ENCODE measurements at regions not wholly inside any gene's neighbourhood (a gene's known extent, or its start where the extent isn't known, plus 50 kb on each side); places are given as distances from the start of the nearest gene placed in this dataset.
A peak's percentile ranks its signal among the peaks of the same experiment; 100 is the strongest.
"Not testable (repeated sequence)": the region's sequence is repeated elsewhere in the genome, so short reads cannot be mapped to it uniquely, and the experiment has no call there.

DNA sequence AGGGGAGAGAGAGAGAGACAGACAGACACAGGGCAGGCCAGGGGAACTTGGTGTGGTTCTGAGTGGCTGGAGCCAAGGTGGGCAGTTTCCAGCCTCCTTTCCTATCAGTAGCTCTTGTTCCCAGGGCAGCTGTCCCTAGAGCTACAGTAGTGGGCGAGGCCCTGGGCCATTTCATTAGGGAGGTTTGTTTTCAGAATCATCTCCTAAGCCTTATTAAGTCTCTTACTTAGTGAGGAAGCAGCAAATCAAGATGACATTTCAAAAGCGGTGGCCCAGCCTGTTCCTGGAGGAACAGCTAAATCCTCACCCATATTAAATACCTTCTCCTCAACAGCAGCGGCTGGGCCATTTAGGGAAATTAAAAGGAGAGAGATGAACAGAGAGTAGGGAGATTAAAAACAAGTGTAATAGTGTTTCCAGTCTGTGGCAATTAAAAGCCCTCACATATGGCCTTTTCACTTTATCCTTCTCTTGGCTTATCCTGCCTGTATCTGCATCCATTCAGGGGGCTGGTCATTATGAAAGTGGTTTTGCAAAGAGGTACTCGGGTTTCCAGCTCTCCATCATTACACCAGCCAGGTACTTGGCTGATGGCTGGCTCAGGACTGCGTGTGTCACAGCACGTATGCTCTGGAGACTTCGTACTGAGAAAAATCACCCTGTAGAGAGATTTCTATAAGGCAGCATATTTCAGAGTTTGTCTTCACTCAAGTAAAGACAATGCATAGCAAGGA, 91.9 kb upstream of the PRR23C start:
- no peak for DNase-seq

DNA sequence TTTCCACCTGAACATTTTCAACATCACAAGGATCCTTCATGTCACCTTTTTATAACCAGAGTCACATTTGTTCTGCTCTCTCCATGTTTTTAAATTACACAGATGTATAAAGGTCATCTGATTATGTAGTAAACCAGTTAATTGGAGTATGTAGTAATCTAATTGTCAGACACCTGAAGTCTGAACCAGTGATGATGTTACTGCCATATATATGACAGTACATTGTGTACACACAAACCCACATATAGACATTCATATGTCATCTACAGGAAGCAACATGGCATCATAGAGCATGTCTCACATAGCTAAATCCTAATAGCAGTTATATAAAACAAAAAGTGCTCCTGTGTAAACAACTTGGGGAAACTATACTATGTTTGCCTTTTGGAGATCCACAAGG, 95.9 kb upstream of the PRR23C start:
- no peak for DNase-seq

DNA sequence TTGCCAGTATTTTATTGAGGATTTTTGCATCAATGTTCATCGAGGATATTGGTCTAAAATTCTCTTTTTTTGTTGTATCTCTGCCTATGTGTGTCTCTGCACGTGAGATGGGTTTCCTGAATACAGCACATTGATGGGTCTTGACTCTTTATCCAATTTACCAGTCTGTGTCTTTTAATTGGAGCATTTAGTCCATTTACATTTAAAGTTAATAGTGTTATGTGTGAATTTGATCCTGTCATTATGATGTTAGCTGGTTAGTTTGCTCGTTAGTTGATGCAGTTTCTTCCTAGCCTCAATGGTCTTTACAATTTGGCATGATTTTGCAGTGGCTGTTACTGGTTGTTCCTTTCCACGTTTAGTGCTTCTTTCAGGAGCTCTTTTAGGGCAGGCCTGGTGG, 101.3 kb upstream of the PRR23C start:
- not testable (repeated sequence) for DNase-seq

DNA sequence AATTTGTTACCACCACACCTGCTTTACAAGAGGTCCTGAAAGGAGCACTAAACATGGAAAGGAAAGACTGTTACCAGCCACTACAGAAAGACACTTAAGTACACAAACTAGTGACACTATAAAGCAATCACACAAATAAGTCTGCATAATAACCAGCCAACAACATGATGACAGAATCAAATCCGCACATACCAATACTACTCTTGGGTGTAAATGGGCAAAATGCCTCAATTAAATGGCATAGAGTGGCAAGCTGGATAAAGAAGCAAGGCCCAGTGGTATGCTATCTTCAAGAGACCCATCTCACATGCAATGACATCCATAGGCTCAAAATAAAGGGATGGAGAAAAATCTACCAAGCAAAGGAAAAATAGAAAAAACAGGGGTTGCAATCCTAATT, 106.8 kb upstream of the PRR23C start:
- DNase-seq: no peak

DNA sequence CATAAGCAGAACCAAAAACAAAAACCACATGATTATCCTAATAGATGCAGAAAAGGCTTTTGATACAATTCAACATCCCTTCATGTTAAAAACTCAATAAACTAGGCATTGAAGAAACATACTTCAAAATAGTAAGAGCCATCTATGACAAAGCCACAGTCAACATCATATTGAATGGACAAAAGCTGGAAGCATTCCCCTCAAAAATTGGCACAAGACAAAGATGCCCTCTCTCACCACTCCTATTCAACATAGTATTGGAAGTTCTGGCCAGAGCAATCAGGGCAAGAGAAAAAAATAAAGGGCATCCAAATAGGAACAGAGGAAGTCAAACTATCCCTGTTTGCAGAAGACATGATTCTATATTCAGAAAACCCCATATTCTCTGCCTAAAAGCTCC, 108.7 kb upstream of the PRR23C start:
- DNase-seq: not testable (repeated sequence)

DNA sequence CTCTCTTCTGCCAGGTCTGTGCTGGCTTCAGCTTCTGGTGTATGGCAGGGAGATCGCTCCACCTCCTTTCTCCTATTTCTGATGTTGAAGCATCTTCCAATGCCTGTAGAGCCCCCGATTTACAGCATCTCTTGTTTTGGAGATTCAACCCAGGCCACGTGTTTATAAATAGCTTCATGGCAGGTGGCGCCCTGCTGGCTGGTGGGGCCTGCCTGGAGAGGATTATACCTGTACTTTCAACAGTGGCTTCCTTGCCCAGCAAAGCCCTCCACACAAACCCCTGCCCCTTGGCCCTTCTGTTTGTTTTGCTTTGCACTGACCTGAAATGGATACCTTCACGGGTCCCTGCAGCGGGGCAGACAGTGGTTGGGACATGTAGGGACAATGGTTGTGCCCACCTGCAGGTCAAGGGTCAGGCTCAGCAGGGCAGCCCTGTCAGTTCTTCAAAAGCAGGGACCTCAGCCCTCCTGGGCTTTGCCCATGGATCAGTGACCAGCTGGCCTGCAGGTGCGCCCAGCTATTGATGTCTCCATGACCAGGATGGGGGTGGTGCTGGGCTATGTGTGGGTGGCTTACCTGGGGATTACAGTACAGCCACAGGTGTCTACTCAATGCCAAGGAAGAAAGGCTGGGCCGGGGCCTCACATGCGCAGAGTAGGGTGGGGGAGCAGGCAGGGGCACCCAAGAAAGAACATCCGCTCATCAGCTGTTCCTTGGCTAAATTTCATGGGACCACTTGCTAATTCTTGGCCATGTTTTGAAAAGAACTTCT, 112.7 kb upstream of the PRR23C start:
- no peak for DNase-seq

DNA sequence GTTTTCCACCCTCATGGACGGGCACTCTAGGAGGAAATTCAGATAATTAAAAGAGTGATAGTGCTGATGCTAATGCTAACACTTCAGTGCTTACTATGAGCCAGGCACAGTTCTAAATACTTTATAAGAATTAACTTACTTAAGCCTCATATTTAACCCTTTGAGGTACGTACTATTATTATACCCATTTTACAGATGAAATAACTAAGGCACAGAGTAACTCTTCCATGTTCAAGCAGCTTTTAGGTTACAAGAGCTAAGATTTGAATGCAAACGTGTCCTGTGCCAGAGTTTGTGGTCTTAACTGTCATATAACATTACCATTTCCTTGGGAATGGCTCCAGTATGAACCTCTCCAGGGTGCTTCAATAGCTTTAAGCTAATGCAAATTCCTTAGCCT, 114.7 kb upstream of the PRR23C start:
- DNase-seq: no peak

DNA sequence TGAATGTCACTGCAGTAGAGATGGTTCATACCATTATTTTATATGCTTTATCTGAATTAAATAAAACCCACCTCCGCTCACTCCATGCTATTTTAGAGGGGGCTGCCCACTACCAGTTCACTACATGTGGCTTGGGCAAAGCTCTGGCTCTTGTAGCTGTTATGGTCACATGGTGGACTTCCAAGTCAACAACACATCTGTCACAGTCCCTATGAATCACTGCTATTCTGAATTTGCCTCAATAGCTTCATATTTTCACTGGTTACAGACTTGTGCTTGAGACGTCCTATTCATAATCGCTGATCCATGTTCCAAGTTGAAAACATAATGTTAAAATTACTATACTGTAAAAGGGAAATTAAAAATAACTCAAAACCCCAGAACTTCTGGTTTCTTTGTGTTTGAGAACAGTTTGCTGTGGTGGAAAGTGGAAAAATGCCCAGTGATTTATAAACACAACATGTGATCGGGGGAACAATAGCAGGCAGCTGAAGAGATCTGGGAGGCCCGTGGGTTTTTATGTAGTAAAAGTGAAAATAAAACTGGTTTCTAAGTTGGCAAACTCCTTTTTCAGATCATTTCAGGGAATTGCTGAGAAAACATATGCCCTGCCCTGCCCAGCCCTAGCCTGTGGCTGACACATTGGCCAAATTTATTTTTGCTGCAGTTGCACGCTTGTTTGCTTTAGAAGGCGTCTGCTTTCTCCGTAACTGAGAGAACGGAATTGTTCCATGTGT, 128.8 kb upstream of the PRR23C start:
- peak; percentile 23 for DNase-seq

DNA sequence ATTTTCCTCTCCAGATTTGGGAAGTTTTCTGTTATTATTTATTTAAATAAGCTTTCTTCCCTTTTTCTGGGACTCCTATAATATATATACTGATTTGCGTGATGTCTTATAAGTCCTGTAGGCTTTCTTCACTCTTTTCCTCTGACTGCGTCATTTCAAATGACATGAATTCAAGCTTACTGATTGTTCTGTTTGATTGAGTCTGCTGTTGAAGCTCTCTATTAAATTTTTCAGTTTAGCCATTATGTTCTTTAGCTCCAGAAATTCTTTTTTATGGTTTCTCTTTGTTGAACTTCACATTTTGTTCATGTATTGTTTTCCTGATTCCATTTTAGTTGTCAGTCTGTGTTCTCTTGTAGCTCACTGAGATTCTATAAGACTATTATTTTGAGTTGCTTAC, 135.8 kb upstream of the PRR23C start:
- no peak for DNase-seq

DNA sequence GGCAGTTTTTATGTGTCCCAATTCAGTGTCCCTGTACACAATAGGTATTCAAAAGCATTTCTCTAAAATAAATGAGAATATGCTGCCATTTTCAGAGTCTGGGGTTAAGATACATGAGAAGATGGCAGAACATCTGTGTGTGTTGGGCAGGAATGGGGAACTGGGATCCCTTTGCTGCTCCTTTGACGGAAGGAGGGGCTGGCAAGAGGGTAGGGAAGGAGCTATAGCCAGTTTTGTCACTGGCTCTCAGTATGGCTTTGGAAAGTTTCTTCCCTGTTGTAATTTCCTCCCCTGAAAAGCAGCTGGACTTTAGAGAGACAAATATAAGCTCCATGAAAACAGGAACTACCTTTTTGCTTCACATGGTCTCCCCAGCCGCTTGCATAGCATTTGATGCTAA, 137.5 kb upstream of the PRR23C start:
- no peak for DNase-seq

DNA sequence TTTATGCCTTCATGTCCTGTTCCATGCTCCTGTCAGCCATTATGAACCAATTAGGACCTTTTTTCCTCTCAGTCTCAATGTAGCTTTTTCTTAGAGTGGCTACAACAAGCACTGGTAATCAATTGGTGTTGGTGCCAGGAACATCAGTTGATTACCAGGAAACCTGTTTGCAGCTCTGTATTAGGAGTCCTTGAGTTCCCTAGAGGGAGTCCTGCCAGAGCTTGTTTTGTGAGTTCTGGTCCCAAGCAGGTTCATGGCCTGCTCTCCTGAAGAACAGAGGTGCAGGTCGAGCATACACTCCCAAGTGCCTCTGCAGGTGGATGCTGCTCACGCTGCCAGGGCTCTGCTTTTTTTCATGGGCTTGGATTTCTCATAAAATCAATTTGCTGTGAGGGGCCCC, 137.9 kb upstream of the PRR23C start:
- no peak for DNase-seq

DNA sequence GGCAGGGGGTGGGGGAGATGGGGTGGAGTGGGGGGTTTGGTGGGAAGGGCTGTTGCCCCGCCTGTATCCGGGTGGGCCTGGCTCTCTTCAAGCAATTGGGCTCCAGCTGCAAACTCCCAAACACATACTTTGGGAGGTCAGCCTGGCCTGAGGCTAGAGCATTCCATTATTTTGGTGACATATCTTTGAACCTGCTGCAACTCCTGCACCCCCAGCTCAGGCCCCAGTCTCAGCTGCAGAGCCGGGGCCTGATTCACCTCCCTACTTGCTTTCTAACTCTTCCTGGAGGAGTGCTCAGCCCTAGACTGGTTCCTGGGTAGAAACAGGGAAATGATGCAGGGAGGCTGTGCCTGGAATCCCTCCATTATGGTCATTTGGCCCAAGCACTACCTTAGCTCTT, 140.8 kb upstream of the PRR23C start:
- no peak for DNase-seq

DNA sequence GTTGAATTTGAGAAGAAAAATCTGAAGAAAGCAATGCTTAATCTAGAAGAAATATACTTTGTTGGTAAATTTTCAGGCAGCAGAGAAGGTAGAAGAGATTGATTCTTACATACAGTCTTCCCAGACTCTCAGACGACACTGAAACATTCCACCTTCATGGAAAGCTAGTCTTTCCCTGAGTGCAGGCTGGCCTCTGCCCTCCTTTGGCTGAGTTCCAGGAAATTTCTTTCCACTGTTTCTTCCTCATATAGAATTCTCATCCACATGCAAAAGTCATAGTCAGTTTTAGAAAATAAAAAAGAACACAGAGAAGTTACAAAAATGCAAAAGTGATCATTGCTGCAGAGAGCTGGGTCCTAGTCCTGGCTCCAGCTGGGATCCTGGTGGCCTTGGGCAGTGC, 142.5 kb upstream of the PRR23C start:
- DNase-seq: no peak

DNA sequence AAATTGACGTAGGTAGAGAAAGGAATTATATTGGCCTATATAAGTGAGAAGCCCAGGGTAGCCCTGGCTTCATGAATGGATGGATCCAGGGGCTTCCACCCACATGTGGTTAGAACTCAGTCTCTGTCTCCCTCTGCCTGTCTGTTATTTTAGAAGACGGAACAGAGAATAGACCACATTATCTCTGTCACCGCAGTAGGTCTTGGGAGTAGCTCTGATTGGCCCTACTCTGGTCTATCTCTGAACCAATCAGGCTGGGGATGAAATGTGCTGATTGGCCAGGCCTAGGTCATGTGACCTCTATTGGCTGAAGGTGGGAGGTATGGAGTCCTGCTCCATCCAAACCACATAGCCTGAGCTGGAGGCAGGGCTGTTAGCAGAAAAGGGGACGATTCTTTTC, 143.0 kb upstream of the PRR23C start:
- no peak for DNase-seq

DNA sequence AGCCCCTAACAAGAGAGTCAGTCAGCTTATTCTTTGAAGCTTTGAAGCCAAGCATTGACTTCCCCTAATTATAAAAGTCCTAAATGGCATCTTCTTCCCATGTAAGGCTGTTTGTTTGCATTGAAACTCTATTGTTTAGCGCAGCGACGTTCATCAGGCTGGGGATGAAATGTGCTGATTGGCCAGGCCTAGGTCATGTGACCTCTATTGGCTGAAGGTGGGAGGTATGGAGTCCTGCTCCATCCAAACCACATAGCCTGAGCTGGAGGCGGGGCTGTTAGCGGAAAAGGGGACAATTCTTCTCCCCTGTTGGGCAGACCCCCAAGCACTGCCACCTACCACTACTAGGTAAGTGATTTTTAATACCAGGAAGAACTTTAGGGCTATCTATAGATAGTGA, 145.3 kb upstream of the PRR23C start:
- no peak for DNase-seq

DNA sequence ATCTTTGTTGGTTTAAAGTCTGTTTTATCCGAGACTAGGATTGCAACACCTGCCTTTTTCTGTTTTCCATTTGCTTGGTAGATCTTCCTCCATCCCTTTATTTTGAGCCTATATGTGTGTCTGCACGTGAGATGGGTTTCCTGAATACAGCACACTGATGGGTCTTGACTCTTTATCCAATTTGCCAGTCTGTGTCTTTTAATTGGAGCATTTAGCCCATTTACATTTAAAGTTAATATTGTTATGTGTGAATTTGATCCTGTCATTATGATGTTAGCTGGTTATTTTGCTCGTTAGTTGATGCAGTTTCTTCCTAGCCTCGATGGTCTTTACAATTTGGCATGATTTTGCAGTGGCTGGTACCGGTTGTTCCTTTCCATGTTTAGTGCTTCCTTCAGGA, 149.4 kb upstream of the MRPS22 start:
- DNase-seq: not testable (repeated sequence)

DNA sequence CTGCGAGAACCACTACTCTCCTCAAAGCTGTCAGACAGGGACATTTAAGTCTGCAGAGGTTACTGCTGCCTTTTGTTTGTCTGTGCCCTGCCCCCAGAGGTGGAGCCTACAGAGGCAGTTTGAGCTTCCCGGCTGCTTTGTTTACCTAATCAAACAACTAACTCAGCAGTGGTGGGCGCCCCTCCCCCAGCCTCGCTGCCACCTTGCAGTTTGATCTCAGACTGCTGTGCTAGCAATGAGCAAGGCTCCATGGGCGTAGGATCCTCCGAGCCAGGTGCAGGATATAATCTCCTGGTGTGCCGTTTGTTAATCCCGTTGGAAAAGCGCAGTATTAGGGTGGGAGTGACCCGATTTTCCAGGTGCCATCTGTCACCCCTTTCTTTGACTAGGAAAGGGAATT, 147.7 kb upstream of the MRPS22 start:
- DNase-seq: not testable (repeated sequence)

DNA sequence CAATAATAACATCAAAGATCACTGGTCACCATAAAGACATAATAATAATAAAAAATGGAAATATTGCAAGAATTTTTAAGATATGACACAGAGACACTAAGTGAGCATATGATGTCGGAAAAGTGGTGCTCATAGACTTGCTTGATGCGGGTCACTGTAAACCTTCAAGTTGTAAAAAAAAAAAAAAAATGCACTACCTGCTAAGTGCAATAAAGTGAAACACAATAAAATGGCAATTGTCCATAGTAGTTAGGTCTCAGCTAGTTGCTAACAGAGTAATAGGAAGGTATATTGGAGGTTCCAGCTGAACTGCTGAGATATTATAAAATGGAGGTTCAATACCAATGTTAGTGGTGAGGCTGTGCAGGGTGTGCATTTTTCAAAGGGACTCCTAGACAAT, 146.6 kb upstream of the MRPS22 start:
- no peak for DNase-seq

DNA sequence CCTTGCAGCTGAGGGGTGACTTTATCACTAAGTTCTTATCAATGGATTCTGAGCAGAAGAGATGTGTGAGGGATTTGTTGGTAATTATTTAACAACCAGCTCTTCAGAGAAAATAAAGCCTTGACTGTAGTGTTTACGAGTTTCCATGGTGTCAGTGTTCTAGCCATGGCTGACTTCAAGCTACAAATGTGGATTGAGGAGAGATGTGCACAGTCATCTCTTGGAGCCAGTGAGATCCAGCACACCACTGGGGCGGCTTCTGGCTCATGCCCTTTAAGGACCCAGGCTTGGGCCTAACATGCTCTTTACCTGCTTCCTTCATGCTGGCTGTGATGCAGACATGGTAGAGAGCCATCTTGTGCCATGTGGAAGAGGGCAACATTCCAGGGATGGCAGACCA, 145.6 kb upstream of the MRPS22 start:
- DNase-seq: no peak

DNA sequence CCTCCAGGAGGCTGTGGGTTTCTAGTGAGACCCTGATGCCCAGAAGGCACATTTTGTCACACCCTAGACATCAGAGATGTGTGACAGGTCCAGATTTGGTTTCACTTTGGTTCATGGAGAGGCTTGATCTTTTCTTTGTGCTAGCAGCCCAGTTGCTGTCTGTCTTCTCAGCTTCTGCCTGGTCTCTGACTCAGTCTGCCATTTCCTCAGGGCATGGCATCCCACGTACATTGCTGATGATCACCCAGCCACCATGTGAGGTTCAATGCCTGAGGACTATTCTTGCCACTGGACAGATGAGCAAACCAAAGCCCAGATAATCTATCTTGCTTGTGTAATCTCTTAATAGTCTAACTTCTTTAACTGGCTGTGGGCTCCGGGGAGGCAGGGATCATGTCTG, 144.9 kb upstream of the MRPS22 start:
- DNase-seq: no peak

DNA sequence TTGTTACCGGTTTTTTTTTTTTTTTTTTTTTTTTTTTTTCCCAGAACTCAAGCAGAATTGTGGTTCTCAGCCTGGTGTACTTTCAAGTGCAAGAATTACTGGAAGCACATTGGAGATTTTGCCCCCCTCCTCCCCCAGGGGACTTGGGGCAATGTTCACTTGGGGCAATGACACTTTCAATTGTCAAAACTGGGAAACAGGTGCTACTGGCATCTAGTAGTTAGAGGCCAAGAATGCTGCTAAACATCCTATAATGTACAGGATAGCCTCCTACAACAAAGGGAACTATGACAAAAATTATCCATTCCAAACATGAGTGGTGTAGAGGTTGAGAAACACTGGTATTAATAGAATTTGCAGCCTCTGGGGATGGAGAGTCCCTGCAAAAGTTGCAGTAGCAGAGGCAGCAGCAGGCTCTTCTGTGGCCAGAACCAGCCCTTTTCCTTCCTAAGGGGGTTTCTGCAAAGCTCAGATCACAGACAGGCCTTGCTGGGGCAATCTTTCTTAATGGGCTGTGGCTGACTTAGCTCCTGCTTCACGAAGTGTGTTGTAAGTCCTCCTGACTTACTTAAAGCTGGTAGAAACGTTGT, 144.3 kb upstream of the MRPS22 start:
- no peak for DNase-seq

DNA sequence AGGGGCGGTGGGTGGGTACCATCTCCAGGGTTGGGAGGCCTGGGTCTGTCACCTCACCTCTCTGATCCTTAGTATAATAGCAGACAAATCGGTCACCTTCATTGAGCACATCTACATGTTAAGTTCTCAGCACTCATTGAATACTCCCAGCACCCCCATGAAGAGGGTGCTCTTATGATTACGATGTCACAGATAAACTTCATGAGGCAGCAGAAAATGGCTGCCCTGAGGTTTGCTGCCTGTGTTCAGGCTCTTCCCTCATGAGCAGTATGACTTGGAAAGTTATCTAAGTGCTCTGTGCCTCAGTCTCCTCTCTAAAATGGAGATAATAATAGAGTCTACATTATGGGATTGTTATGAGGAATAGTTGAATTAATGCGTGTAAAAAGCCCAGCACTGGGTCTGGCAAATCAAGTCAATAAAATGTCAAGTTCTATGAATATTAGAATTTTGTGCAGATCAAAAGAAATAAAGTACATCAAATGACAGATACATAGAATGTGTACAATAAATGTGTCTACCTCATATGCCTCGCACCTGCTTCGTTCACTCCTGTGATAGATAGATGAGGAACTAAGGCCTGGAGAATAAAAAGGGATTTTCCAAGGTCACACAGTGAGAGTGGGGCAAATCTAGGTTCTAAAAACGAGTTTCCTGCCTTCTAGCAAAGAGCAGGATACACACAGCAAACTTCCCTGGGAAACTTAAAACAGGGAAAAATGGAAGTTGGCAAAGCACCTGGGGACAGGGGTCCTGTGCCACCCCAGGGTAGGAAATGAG, 142.2 kb upstream of the MRPS22 start:
- no peak for DNase-seq
